CD4-positive, alpha-beta T cell (primary cell): ENCODE measurements at regions not wholly inside any gene's neighbourhood (a gene's known extent, or its start where the extent isn't known, plus 50 kb on each side); places are given as distances from the start of the nearest gene placed in this dataset.

Source experiments
- ATAC-seq: fragments of 200-7000 bp; cut with Tn5 transposase; one replicate; pipeline ENCODE4 v1.10.0; 2022; ENCODE audit warnings: mild to moderate bottlenecking; ENCODE audit not compliant: poor library complexity
- CTCF ChIA-PET: fragments of 350-600 bp; sonication (Branson Sonifier 250); formaldehyde crosslinking; loops from one replicate; lab custom pipeline; 2021; ENCODE audit warnings: antibody characterized with exemption, inconsistent platforms; lab: Charles Lee
- POLR2A ChIA-PET: fragments of 350-600 bp; sonication (Branson Sonifier 250); formaldehyde crosslinking; loops from one replicate; lab custom pipeline; 2021; ENCODE audit warnings: antibody characterized with exemption, inconsistent platforms; lab: Charles Lee
- DNase-seq, 14 experiments: peaks; one replicate each; pipeline ENCODE4 v3.0.0-alpha.2; 2013 to 2020; ENCODE audit warnings: mixed read lengths in 2 of 14
- H3K27ac ChIP-seq, 2 donors: one replicate each; pipeline versions ENCODE4 v1.5.1 to v1.7.0; 2013; ENCODE audit warnings: low read length in 2 of 2, low read depth in 1 of 2, mild to moderate bottlenecking in 1 of 2
- H3K27me3 ChIP-seq, 2 experiments: 1 replicate in 1 of 2; 2 replicates in 1 of 2; pipeline versions ENCODE4 v1.6.1 to v1.7.0; 2013; ENCODE audit warnings: low read length in 2 of 2, control low read depth in 1 of 2, mild to moderate bottlenecking in 1 of 2, moderate library complexity in 1 of 2; ENCODE audit not compliant: insufficient read depth in 2 of 2, control insufficient read depth in 1 of 2
- H3K36me3 ChIP-seq: one replicate; pipeline ENCODE4 v1.6.1; 2013; ENCODE audit warnings: low read length, control low read depth; ENCODE audit not compliant: insufficient read depth
- H3K4me1 ChIP-seq: one replicate; pipeline ENCODE4 v1.6.1; 2013; ENCODE audit warnings: low read length, control low read depth; ENCODE audit not compliant: insufficient read depth
- H3K4me3 ChIP-seq: one replicate; pipeline ENCODE4 v1.5.1; 2013; ENCODE audit warnings: mild to moderate bottlenecking, low read length, moderate library complexity
- H3K9me3 ChIP-seq, 2 experiments: 1 replicate in 1 of 2; 2 replicates in 1 of 2; pipeline versions ENCODE4 v1.6.1 to v1.7.0; 2013; ENCODE audit warnings: low read length in 2 of 2, mild to moderate bottlenecking in 2 of 2, control low read depth in 1 of 2, moderate library complexity in 1 of 2; ENCODE audit not compliant: control insufficient read depth in 1 of 2, insufficient read depth in 1 of 2
- H3K27ac Mint-ChIP-seq: one replicate; pipeline ENCODE4 v1.8.0; 2020; ENCODE audit warnings: mixed read lengths
- H3K27me3 Mint-ChIP-seq: one replicate; pipeline ENCODE4 v1.8.0; 2021; ENCODE audit warnings: mixed read lengths
- H3K36me3 Mint-ChIP-seq: one replicate; pipeline ENCODE4 v1.8.0; 2021; ENCODE audit warnings: low read depth, mixed read lengths
- H3K4me1 Mint-ChIP-seq: one replicate; pipeline ENCODE4 v1.8.0; 2021; ENCODE audit warnings: low read depth, mixed read lengths
- H3K4me3 Mint-ChIP-seq: one replicate; pipeline ENCODE4 v1.8.0; 2020; ENCODE audit warnings: mild to moderate bottlenecking, mixed read lengths
- H3K9me3 Mint-ChIP-seq: one replicate; pipeline ENCODE4 v1.8.0; 2020; ENCODE audit warnings: mixed read lengths
- CTCF ChIP-seq: fragments of 200-600 bp; IDR thresholded peaks from one replicate; pipeline ENCODE4 v1.8.0; 2022; ENCODE audit warnings: antibody characterized with exemption, mild to moderate bottlenecking
- intact Hi-C, 2 experiments: fragments of 100-400 bp; cut with DNase I in 1 of 2; cut with micrococcal nuclease in 1 of 2; formaldehyde crosslinking; loops; one replicate each; pipeline versions ENCODE4 v1.15.1 to v1.9.0; 2023 to 2025; cut with DNase I, micrococcal nuclease

DNA sequence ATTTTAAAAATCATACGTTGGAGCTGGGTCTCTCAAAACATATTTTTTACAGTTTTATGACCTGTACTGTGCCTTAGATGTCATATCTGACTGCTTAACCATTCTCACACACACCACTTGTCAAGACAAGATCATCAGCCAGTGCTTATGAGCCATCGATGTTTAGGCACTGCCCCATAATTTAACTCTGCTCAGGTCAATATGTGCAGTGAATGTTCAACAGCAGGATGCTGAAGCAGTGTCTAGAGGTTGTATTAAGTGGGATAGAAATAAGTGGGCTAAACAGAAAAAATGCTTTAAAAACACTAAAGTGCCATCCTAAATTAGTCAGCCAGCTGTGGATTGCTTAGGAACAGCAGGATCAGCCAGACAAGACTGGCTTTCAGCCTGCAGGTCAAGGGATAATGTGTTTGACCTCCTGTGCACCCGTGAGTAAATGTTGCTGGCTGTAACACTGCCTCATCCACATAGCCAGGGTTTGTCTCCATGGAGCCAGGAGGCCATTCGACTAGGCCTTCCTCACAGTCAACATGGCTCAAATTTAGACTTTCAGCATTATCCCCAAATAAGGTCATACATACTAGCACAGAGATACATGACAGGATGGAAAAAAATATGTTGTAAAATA, 139.0 kb upstream of the NXPH2 start:
- peaks cover 2% of the 10 kb centered on the region for H3K9me3 Mint-ChIP-seq

GRCh38 chr2:138910427-138910826, 130.2 kb upstream of the NXPH2 start:
- ChIA-PET POLR2A (no interaction called here), CTCF (no interaction called here)
- H3K27ac Mint-ChIP-seq: no peak overlapping the region
- Histone ChIP-seq H3K36me3 (no peaks in the 10 kb centered on the region), H3K4me1 (no peaks in the 10 kb centered on the region), H3K27ac (no peak overlapping the region), H3K9me3 (no peaks in the 10 kb centered on the region), H3K27me3 (no peaks in the 10 kb centered on the region), H3K4me3 (no peak overlapping the region)
- no peaks in the 10 kb centered on the region for H3K27me3 Mint-ChIP-seq
- TF ChIP-seq CTCF: no peak
- H3K4me1 Mint-ChIP-seq: no peaks in the 10 kb centered on the region
- H3K4me3 Mint-ChIP-seq: no peak overlapping the region
- H3K36me3 Mint-ChIP-seq: no peaks in the 10 kb centered on the region
- H3K9me3 Mint-ChIP-seq: peaks cover 9% of the 10 kb centered on the region
- intact Hi-C loops: no loop called here
- DNase-seq (no peak), ATAC-seq (no peak)

More for the DNA sequence above, 139.0 kb upstream of the NXPH2 start:
- ChIA-PET POLR2A (no interaction called here), CTCF (no interaction called here)
- ATAC-seq: no peak
- Histone ChIP-seq H3K4me3 (no peak overlapping the region), H3K9me3 (peaks cover 0 to 11% of the 10 kb centered on the region in 2 experiments), H3K4me1 (no peaks in the 10 kb centered on the region), H3K27ac (no peak overlapping the region), H3K27me3 (no peaks in the 10 kb centered on the region), H3K36me3 (no peaks in the 10 kb centered on the region)
- no peak overlapping the region for H3K27ac Mint-ChIP-seq
- H3K36me3 Mint-ChIP-seq: no peaks in the 10 kb centered on the region
- H3K4me1 Mint-ChIP-seq: no peaks in the 10 kb centered on the region
- no peaks in the 10 kb centered on the region for H3K27me3 Mint-ChIP-seq
- DNase-seq: no peak
- no peak overlapping the region for H3K4me3 Mint-ChIP-seq
- intact Hi-C loops: no loop called here
- TF ChIP-seq CTCF: no peak

DNA sequence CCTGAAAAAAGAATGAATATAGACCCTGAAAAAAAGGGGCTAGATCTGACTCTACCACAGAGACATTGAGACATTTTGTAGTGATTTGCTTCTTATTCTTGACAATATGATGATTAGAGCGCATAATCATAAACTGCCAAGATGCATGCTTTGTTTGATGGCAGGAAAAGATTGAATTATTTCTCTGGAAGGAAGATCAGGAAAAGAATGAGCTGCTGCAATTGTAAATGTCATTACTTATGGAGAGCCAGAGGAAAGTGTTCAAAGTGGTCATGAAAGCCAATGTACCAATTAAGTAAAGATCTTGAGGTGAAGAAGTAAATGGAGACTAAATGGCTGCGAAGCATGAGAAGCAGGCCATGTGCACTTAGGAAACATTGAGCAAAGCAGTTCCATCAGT, 126.4 kb upstream of the NXPH2 start:
- no peaks in the 10 kb centered on the region for H3K27me3 Mint-ChIP-seq
- ATAC-seq: no peak
- Histone ChIP-seq H3K36me3 (no peaks in the 10 kb centered on the region), H3K9me3 (peaks cover 0 to 10% of the 10 kb centered on the region in 2 experiments), H3K27ac (no peak overlapping the region), H3K4me3 (no peak overlapping the region), H3K4me1 (no peaks in the 10 kb centered on the region), H3K27me3 (no peaks in the 10 kb centered on the region)
- ChIA-PET POLR2A (no interaction called here), CTCF (no interaction called here)
- intact Hi-C loops: no loop called here
- no peak for TF ChIP-seq CTCF
- H3K36me3 Mint-ChIP-seq: no peaks in the 10 kb centered on the region
- H3K27ac Mint-ChIP-seq: no peak overlapping the region
- no peak for DNase-seq
- H3K4me3 Mint-ChIP-seq: no peak overlapping the region
- H3K9me3 Mint-ChIP-seq: peaks cover 6% of the 10 kb centered on the region
- H3K4me1 Mint-ChIP-seq: no peaks in the 10 kb centered on the region
